PC-3 (cell line): ENCODE measurements at regions not wholly inside any gene's neighbourhood (a gene's known extent, or its start where the extent isn't known, plus 50 kb on each side); places are given as distances from the start of the nearest gene placed in this dataset.

Source experiments
- EZH2 ChIP-seq: fragments of 300-600 bp; sonication (generic); IDR thresholded peaks from one replicate; pipeline ENCODE4 v1.6.1; 2017; ENCODE audit warnings: antibody characterized with exemption, mild to moderate bottlenecking, low read length; ENCODE audit not compliant: unreplicated experiment
- TF ChIP-seq, protein P1 (sequence below): fragments of 300-600 bp; sonication (generic); conservative IDR thresholded peaks from 2 replicates; pipeline ENCODE4 v1.5.1; 2017; ENCODE audit warnings: antibody characterized with exemption, low read depth, mild to moderate bottlenecking, low read length

DNA sequence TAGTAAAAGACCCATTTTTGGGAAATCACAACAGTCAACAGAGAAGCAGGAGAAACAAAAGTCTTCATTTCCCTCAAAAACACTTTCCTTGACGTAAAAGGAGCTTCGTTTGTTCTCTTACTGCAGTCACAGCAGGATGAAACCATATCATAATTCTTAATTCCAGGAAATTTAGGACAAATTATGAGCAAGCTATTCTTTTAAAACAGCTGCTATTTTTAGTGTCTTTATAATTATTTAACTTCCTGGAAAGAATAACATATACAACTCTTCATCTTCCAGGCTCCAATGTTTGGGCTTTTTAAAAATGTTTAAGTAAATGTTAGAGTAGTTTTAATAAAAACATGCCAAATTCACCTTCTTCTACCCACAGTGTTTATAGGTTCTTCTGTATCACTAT lies 563.5 kb downstream of the LTN1 start:
- TF ChIP-seq, protein P1, sequence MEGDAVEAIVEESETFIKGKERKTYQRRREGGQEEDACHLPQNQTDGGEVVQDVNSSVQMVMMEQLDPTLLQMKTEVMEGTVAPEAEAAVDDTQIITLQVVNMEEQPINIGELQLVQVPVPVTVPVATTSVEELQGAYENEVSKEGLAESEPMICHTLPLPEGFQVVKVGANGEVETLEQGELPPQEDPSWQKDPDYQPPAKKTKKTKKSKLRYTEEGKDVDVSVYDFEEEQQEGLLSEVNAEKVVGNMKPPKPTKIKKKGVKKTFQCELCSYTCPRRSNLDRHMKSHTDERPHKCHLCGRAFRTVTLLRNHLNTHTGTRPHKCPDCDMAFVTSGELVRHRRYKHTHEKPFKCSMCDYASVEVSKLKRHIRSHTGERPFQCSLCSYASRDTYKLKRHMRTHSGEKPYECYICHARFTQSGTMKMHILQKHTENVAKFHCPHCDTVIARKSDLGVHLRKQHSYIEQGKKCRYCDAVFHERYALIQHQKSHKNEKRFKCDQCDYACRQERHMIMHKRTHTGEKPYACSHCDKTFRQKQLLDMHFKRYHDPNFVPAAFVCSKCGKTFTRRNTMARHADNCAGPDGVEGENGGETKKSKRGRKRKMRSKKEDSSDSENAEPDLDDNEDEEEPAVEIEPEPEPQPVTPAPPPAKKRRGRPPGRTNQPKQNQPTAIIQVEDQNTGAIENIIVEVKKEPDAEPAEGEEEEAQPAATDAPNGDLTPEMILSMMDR: no peak
- TF ChIP-seq EZH2: no peak
